IPS-15b (cell line): ENCODE measurements at regions not wholly inside any gene's neighbourhood (a gene's known extent, or its start where the extent isn't known, plus 50 kb on each side); places are given as distances from the start of the nearest gene placed in this dataset.

Experiments
- H3K27me3 ChIP-seq: one replicate; pipeline ENCODE4 v1.6.1; 2013; ENCODE audit warnings: low read length; ENCODE audit not compliant: control insufficient read depth, insufficient read depth
- H3K36me3 ChIP-seq: one replicate; pipeline ENCODE4 v1.6.1; 2013; ENCODE audit warnings: low read length; ENCODE audit not compliant: control insufficient read depth, insufficient read depth
- H3K4me1 ChIP-seq: one replicate; pipeline ENCODE4 v1.6.1; 2013; ENCODE audit warnings: mild to moderate bottlenecking, low read length; ENCODE audit not compliant: control insufficient read depth, insufficient read depth
- H3K4me3 ChIP-seq: one replicate; pipeline ENCODE4 v1.5.1; 2013; ENCODE audit warnings: low read depth, low read length
- H3K9ac ChIP-seq: one replicate; pipeline ENCODE4 v1.6.1; 2013; ENCODE audit warnings: low read depth, mild to moderate bottlenecking, low read length
- H3K9me3 ChIP-seq: one replicate; pipeline ENCODE4 v1.6.1; 2013; ENCODE audit warnings: mild to moderate bottlenecking, low read length; ENCODE audit not compliant: control insufficient read depth, insufficient read depth

DNA sequence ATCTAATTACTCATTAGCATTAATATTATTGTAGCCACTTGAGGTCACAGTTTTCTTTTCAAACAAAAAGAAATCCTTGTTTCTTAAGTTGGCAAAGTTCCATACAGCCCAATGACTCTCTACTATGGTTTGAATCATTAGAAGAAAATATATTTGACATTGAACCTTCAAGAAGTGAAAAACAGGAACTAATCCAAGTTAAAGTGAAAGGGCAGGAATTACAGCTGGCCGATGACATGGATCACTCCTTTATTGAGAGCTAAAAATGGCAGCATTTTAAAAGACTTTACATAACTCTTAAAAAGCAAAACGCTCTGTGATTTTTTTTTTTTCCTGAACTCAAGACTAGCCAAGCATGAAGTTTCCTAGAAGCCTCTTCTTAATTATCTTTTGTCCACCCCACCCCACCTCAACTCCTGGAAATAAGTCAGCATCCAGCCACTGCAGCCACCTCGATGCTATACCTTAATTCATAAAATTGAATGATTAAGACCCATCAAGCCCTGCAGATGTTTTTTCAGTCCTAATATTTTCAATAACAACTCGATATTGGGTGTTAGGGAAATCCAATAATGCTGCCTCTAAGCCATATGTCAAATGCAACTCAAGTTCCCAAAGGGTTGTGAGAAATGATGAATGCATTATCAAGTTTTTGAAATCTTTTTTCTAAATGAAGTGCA is 323.1 kb downstream of the HHIPL2 start:
- Histone ChIP-seq H3K27me3 (no peaks in the 10 kb centered on the region), H3K9me3 (peaks cover 15% of the 10 kb centered on the region), H3K9ac (no peak overlapping the region), H3K4me3 (no peak overlapping the region), H3K4me1 (peaks cover 9% of the 10 kb centered on the region), H3K36me3 (no peaks in the 10 kb centered on the region)

DNA sequence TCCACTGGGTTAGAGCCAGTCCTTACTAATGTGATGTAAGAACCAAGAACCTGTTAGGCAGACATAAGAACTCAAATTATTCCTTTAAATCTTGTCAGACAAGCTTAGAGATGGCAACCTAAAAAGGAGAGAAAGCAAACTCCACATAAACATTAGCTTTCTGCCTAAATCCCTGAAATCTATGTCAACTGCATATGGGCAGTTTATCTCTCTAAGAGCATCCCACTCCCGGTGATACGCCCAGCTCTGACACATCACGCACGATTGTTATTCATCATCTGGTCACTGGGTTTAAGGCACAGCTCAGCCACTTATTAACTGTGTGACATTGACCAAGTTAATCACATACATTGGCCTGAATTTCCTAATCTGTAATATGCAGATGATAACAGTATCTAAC is 323.7 kb downstream of the HHIPL2 start:
- Histone ChIP-seq H3K9me3 (peaks cover 16% of the 10 kb centered on the region), H3K4me3 (no peak overlapping the region), H3K27me3 (no peaks in the 10 kb centered on the region), H3K4me1 (peaks cover 9% of the 10 kb centered on the region), H3K36me3 (no peaks in the 10 kb centered on the region), H3K9ac (no peak overlapping the region)

DNA sequence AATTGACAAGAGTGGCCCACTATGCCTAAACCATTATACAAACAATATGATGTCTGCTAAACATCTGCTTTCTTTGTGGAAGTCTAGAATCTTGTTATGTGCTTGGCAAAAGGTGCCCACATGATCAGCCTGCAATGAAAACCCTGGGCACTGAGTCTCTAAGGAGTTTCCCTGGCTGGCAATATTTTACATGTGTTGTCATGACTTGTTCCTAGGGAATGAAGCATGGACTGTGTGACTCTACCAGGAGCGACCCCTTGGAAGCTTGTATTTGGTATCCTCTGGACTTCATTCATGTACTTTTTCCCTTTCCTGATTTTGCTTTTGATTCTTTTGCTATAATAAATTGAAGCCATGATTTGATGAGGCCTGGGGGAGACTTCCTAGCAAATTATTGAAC is 324.9 kb downstream of the HHIPL2 start:
- H3K4me3 ChIP-seq = no peak overlapping the region
- H3K36me3 ChIP-seq = no peaks in the 10 kb centered on the region
- no peaks in the 10 kb centered on the region for H3K27me3 ChIP-seq
- peaks cover 9% of the 10 kb centered on the region for H3K4me1 ChIP-seq
- H3K9ac ChIP-seq = no peak overlapping the region
- peaks cover 16% of the 10 kb centered on the region for H3K9me3 ChIP-seq

DNA sequence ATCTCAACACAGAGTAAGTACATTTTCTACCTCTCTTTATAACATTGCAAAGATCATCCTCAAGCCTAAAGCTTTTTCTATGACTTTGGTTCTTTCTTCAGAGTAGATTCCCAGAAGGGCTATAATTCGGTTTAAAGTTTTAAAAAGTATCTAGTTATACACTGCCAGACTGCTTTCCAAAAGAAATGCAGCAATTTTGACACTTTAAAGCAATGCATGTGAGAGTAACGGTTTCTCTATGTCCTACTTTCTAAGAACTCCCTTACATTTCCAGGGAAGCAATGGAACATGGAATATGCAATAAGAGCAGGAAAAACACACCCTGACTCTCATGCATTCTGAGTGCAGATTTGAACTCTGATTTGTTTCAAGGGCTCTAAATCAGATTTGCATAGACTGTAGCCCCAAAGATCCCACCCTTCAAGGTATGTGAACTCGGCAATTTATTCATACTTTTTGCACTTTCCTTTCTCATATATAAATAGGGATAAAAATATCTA is 331.6 kb downstream of the HHIPL2 start:
- H3K4me1 ChIP-seq = no peaks in the 10 kb centered on the region
- peaks cover 9% of the 10 kb centered on the region for H3K9me3 ChIP-seq
- no peak overlapping the region for H3K4me3 ChIP-seq
- H3K9ac ChIP-seq = no peak overlapping the region
- H3K36me3 ChIP-seq = no peaks in the 10 kb centered on the region
- H3K27me3 ChIP-seq = no peaks in the 10 kb centered on the region

DNA sequence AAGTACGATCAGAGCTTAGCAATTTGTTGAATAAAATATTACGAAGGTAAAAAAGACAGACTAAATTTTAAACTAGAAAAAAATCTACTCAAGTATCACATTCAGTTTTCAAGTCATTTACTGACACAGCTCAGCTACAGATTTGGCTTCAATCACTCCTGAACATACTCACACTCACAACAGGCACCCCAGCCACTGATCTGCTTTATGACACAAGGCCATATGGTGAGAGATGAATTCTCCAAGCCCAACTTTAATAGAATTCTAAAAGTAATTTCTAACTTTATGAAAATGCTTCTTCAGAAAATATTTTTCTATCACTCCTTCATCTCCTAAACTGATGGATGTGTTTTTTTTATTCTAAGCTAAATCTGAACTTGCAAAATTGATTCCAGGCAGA is 337.1 kb downstream of the HHIPL2 start:
- Histone ChIP-seq H3K4me1 (no peaks in the 10 kb centered on the region), H3K36me3 (no peaks in the 10 kb centered on the region), H3K27me3 (no peaks in the 10 kb centered on the region), H3K9ac (no peak overlapping the region), H3K4me3 (no peak overlapping the region), H3K9me3 (no peaks in the 10 kb centered on the region)

DNA sequence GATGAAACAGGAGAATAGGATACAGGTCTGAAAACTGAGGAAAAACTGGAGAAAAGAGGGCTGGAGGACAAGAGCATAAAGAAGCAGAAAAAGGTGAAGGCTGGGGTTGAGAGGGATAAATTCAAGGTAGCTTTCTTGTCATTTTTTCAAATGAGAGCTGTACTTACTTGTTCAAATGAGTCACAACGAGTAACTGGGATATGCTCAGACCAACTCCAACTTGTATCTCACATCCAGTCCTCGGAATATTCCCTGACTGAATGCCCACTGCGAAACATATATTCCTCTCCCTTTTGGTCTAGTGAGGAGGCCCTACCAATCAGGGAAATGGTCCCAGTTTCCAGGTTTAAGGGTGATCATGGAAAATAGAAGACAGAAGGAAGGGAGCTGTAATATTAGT is 343.4 kb downstream of the HHIPL2 start:
- Histone ChIP-seq H3K27me3 (no peaks in the 10 kb centered on the region), H3K36me3 (no peaks in the 10 kb centered on the region), H3K4me3 (no peak overlapping the region), H3K9ac (no peak overlapping the region), H3K9me3 (no peaks in the 10 kb centered on the region), H3K4me1 (no peaks in the 10 kb centered on the region)

DNA sequence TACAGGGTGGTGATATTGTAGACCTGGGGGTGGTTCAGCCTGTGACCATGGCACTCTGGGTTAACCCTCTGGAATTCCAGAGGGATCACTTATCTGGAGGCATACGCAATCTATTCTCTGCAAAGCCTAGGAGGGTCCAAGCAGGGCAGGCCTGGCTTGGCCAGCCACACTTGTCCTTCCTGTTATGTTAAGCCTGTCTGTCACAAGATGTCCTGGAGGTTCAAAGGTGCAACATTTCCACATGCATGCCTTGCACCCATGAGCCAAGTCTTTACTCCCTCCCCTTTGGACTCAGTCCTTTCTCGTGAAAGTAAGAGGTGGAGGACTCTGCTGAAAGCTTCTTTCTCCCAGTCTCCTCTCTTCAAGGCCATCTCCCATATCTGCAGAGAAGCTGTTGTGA is 345.1 kb downstream of the HHIPL2 start:
- H3K27me3 ChIP-seq = no peaks in the 10 kb centered on the region
- H3K36me3 ChIP-seq = no peaks in the 10 kb centered on the region
- H3K9ac ChIP-seq = no peak overlapping the region
- no peak overlapping the region for H3K4me3 ChIP-seq
- no peaks in the 10 kb centered on the region for H3K4me1 ChIP-seq
- H3K9me3 ChIP-seq = no peaks in the 10 kb centered on the region

DNA sequence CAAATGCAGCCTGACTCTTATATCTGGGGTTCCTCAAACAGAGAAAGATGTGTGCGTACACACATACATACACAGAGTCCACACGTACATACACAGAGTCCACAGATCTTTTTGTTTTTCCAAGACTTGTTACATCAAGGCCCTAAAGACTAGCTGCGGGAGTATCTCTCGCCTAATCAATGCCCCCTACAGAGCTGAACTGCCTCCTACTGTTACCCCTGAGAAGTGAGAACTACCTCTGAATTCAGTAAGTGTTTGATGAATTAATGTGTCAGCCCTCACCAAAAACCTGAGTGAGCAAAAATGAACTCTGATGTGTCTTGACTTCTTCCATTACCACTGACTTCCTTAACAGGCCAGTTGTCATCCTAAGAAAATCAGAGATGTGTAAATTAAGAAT is 351.2 kb downstream of the HHIPL2 start:
- Histone ChIP-seq H3K9me3 (no peaks in the 10 kb centered on the region), H3K27me3 (no peaks in the 10 kb centered on the region), H3K4me1 (no peaks in the 10 kb centered on the region), H3K4me3 (no peak overlapping the region), H3K36me3 (no peaks in the 10 kb centered on the region), H3K9ac (no peak overlapping the region)

DNA sequence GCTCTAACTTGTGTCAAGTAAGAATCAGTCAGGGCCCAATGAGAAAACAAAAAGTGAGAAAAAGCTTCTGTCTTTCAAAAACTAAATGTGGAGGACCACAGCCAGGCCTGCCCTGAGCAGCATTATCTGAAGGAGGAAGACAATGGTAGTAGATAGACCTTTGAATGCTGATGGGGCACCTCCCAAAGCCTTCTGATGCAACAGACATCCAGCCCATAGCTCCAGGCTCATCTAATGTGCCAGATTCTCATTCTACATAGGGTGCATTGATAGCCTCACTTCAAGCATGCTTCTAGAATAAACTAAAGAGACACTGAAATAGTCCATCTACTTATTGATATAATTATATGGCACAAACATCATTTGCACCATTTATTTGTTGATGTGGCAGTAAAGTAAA is 351.6 kb downstream of the HHIPL2 start:
- no peaks in the 10 kb centered on the region for H3K36me3 ChIP-seq
- no peaks in the 10 kb centered on the region for H3K4me1 ChIP-seq
- no peaks in the 10 kb centered on the region for H3K27me3 ChIP-seq
- no peaks in the 10 kb centered on the region for H3K9me3 ChIP-seq
- H3K9ac ChIP-seq = no peak overlapping the region
- no peak overlapping the region for H3K4me3 ChIP-seq

DNA sequence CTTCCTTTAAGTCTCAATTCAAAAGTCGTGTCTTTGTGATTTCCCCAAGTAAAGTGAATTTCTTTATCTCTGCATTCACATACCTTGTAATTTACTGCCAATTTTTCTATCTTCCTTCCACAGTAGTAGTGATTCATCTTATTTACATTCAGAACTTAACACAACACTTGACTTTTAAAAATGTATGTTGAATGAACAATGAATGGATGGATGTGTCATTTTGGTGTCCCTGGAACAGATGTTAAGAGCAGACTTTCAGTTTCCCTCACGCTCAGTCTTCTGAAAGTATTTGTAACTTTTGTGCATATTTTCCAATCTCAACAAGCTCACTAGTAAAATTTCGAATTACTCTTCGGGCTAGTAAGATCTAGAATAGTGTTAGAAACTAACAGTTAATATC is 352.0 kb downstream of the HHIPL2 start:
- H3K4me1 ChIP-seq = no peaks in the 10 kb centered on the region
- H3K36me3 ChIP-seq = no peaks in the 10 kb centered on the region
- no peaks in the 10 kb centered on the region for H3K27me3 ChIP-seq
- H3K4me3 ChIP-seq = no peak overlapping the region
- H3K9ac ChIP-seq = no peak overlapping the region
- no peaks in the 10 kb centered on the region for H3K9me3 ChIP-seq

DNA sequence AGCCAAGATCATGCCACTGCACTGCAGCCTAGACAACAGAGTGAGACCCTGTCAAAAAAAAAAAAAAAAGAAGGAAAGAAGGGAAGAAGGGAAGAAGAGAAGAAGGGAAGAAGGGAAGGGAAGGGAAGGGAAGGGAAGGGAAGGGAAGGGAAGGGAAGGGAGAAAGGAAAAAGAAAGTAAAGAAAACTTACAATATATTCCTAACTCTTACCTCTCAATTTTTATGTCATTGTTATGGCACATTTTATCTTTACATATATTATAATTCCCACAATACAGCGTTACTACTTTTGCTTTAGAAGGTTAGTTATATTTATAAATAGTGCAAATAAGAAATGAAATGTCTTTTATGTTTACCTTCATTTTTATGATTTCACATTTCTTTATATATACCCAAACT is 358.7 kb downstream of the HHIPL2 start:
- Histone ChIP-seq H3K27me3 (no peaks in the 10 kb centered on the region), H3K4me1 (no peaks in the 10 kb centered on the region), H3K9ac (no peak overlapping the region), H3K36me3 (no peaks in the 10 kb centered on the region), H3K4me3 (no peak overlapping the region), H3K9me3 (no peaks in the 10 kb centered on the region)

DNA sequence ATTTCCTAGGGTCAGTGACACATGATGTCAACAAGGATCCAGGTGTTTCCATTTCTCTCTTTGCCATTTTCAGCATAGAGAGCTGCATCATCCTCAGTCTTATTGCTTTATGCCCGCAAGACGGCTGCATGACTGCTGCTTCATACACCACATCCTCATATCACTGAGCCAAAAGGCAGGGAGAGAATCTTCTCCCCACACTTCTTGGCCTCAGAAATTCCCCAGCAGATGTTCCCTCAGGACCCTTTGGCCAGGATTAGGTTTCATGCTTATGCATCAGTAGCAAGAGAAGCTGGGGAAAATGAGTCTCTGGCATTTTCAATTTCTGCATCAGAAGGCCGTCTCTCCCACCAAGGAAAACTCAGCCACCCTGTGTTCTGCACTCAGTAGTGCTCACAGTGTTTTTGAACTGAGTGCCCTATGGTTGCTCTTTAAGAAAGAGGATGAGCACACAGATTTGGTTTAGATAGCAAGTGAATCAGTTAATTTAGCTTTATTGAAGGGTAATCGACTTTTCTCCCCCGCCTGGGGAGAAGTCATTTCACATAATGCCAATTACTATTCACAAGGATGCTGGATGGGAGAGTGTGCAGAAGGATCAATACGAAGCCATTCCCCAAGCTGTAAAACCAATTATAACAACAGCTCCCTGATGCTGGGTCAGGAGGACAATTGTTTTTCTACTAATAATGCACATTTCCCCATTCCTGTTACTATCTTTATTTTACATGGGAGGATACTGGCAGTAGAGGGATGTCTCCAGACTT is 360.2 kb downstream of the HHIPL2 start:
- H3K36me3 ChIP-seq = no peaks in the 10 kb centered on the region
- H3K27me3 ChIP-seq = no peaks in the 10 kb centered on the region
- no peaks in the 10 kb centered on the region for H3K4me1 ChIP-seq
- no peaks in the 10 kb centered on the region for H3K9me3 ChIP-seq
- no peak overlapping the region for H3K9ac ChIP-seq
- H3K4me3 ChIP-seq = no peak overlapping the region
